ENCODE measurements at regions not wholly inside any gene's neighbourhood (a gene's known extent, or its start where the extent isn't known, plus 50 kb on each side); places are given as distances from the start of the nearest gene placed in this dataset.

DNA sequence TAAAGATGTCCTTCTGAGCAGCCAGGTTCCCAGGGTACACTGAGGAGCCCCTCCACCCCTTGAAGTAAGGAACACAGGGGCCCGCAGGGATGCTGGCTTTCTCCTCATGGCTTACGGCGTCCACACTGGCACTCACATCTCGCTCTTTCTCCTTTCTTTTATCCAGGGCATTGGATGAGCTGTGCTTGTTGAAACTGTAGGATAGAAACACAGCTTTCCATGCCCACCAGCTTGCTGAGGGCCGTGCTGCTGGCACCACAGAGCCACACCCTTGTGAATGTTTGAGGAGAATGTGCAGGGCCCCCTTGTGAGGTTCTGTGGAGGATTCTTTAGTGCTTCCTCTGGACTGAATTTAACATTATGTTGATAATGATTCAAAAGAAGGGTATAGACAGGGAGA is 51.7 kb upstream of the B3GAT1 start:
- no peak for TF ChIP-seq POLR2A (IDR thresholded peaks at IDR 0.05)
- TF ChIP-seq, protein P1, sequence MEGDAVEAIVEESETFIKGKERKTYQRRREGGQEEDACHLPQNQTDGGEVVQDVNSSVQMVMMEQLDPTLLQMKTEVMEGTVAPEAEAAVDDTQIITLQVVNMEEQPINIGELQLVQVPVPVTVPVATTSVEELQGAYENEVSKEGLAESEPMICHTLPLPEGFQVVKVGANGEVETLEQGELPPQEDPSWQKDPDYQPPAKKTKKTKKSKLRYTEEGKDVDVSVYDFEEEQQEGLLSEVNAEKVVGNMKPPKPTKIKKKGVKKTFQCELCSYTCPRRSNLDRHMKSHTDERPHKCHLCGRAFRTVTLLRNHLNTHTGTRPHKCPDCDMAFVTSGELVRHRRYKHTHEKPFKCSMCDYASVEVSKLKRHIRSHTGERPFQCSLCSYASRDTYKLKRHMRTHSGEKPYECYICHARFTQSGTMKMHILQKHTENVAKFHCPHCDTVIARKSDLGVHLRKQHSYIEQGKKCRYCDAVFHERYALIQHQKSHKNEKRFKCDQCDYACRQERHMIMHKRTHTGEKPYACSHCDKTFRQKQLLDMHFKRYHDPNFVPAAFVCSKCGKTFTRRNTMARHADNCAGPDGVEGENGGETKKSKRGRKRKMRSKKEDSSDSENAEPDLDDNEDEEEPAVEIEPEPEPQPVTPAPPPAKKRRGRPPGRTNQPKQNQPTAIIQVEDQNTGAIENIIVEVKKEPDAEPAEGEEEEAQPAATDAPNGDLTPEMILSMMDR (IDR thresholded peaks at IDR 0.05), result no peak
